Testis (tissue), 2 donors: ENCODE measurements at regions not wholly inside any gene's neighbourhood (a gene's known extent, or its start where the extent isn't known, plus 50 kb on each side); places are given as distances from the start of the nearest gene placed in this dataset.

Experiments used
- CTCF ChIP-seq, 3 experiments: fragments of 450-650 bp in 2 of 3; fragments of 200-600 bp in 1 of 3; sonication (generic) in 1 of 3; IDR thresholded peaks; one replicate each; pipeline ENCODE4 v1.5.1; 2016 to 2019; ENCODE audit warnings: antibody characterized with exemption in 3 of 3, mild to moderate bottlenecking in 2 of 3, moderate library complexity in 1 of 3
- POLR2A ChIP-seq: fragments of 450-650 bp; IDR thresholded peaks from one replicate; pipeline ENCODE4 v1.6.1; 2017; ENCODE audit warnings: antibody characterized with exemption, mild to moderate bottlenecking, moderate library complexity

- TF ChIP-seq CTCF (IDR thresholded peaks at IDR 0.05), result no peak
- TF ChIP-seq POLR2A, result no peak
Measured at GRCh38 chr5:116961021-116961420, 386.4 kb upstream of the SEMA6A start.
